ENCODE measurements at regions not wholly inside any gene's neighbourhood (a gene's known extent, or its start where the extent isn't known, plus 50 kb on each side); places are given as distances from the start of the nearest gene placed in this dataset.
A peak's percentile ranks its signal among the peaks of the same experiment; 100 is the strongest.
"Not testable (repeated sequence)": the region's sequence is repeated elsewhere in the genome, so short reads cannot be mapped to it uniquely, and the experiment has no call there.

DNA sequence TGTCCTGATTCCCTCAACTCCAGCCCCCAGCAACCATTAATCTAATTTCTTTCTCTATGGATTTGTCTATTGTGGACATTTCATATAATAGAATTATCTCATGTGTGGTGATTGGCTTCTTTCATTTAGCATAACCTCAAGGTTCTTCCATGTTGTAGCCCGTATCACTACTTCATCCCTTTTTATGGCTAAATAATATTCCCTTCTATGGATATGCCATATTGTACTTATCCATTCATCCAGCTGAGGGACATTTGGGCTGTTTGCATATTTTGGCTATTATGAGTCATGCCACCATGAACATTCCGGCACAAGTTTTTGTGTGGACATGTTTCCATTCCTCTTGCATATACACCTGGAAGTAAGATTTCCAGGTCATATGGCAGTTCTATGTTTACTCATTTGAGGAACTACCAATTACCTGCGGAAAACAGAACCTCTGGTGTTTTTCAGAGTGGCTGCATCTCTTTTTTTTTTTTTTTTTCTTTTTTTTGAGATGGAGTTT lies 108.7 kb upstream of the MAP1LC3B2 start:
- no peak overlapping the region for H3K4me3 ChIP-seq (ENCODE audit: control extremely low read depth in 1 of 5, extremely low read depth in 1 of 5, insufficient read depth in 1 of 5, low read depth in 2 of 5, low read length in 4 of 5)
- H3K9me3 Mint-ChIP-seq (ENCODE audit: insufficient read depth) = no peaks in the 10 kb centered on the region
- no peaks in the 10 kb centered on the region for H3K79me2 ChIP-seq (ENCODE audit: control insufficient read depth, insufficient read depth, low read length)
- H3K27me3 ChIP-seq (replicated peaks in 1 of 4; ENCODE audit: control extremely low read depth in 1 of 4, control insufficient read depth in 3 of 4, insufficient read depth in 4 of 4, low read length in 3 of 4) = peaks cover 0 to under 1% (median 0%) of the 10 kb centered on the region in 4 experiments
- no peaks in the 10 kb centered on the region for H3K36me3 ChIP-seq (replicated peaks in 1 of 2; ENCODE audit: control extremely low read depth in 1 of 2, control insufficient read depth in 1 of 2, extremely low read depth in 1 of 2, insufficient read depth in 2 of 2, low read length in 1 of 2)
- CTCF ChIA-PET = no interaction called here
- H3K4me1 Mint-ChIP-seq = peaks cover 24% of the 10 kb centered on the region
- H3K27me3 Mint-ChIP-seq = no peaks in the 10 kb centered on the region
- H3K9ac ChIP-seq (ENCODE audit: low read length) = no peak overlapping the region
- no peak for ATAC-seq (ENCODE audit: low read depth)
- TF ChIP-seq, protein P1, sequence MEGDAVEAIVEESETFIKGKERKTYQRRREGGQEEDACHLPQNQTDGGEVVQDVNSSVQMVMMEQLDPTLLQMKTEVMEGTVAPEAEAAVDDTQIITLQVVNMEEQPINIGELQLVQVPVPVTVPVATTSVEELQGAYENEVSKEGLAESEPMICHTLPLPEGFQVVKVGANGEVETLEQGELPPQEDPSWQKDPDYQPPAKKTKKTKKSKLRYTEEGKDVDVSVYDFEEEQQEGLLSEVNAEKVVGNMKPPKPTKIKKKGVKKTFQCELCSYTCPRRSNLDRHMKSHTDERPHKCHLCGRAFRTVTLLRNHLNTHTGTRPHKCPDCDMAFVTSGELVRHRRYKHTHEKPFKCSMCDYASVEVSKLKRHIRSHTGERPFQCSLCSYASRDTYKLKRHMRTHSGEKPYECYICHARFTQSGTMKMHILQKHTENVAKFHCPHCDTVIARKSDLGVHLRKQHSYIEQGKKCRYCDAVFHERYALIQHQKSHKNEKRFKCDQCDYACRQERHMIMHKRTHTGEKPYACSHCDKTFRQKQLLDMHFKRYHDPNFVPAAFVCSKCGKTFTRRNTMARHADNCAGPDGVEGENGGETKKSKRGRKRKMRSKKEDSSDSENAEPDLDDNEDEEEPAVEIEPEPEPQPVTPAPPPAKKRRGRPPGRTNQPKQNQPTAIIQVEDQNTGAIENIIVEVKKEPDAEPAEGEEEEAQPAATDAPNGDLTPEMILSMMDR (IDR thresholded peaks at IDR 0.05) = no peak
- TF ChIP-seq EZH2 (IDR thresholded peaks at IDR 0.05; ENCODE audit: borderline replicate concordance, insufficient read depth, low read depth, low read length, poor library complexity, severe bottlenecking) = no peak
- H3K27ac ChIP-seq (ENCODE audit: low read length in 2 of 2) = no peak overlapping the region
- DNase-seq = no peak
- H2AFZ ChIP-seq (ENCODE audit: insufficient read depth, low read depth, low read length, poor library complexity, severe bottlenecking) = no peak overlapping the region
- WGBS (ENCODE audit: insufficient coverage) = 100% methylated on average over 1 of the region's 3 CpGs
- peaks cover 15 to 19% of the 10 kb centered on the region in 2 donors for H3K4me1 ChIP-seq (ENCODE audit: control insufficient read depth in 2 of 2, insufficient read depth in 2 of 2, low read length in 2 of 2)
- no peak overlapping the region for H3K27ac Mint-ChIP-seq
- H3K4me2 ChIP-seq (replicated peaks; ENCODE audit: low read depth, low read length, poor library complexity, severe bottlenecking) = no peak overlapping the region
- H3K4me3 Mint-ChIP-seq = no peak overlapping the region
- no peaks in the 10 kb centered on the region for H4K20me1 ChIP-seq (ENCODE audit: control insufficient read depth, insufficient read depth, low read length, poor library complexity, severe bottlenecking)
- POLR2A ChIA-PET = no interaction called here
- peaks cover 0 to 4% (median 0%) of the 10 kb centered on the region in 3 donors for H3K9me3 ChIP-seq (ENCODE audit: control extremely low read depth in 1 of 3, control insufficient read depth in 2 of 3, insufficient read depth in 1 of 3, low read length in 2 of 3)
- intact Hi-C loops (cut with micrococcal nuclease) = no loop called here

DNA sequence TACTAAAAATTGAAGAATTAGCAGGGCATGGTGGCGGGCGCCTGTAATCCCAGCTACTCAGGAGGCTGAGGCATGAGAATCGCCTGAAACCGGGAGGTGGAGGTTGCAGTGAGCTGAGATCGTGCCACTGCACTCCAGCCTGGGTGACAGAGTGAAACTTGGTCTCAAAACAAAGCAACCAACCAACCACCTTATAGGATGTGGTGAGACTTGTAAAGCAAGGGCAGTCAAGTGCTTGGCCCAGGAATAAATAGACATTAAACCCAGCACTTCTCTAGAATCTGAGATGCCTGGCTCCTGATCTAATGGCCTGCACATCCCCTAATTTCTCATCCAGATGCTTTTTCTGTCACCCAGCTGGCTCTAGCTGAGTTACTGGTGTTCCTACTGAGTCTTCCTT lies 106.2 kb upstream of the MAP1LC3B2 start:
- H3K27ac Mint-ChIP-seq; H3K9me3 Mint-ChIP-seq (ENCODE audit: insufficient read depth); intact Hi-C loops (cut with micrococcal nuclease); H3K36me3 ChIP-seq (replicated peaks in 1 of 2; ENCODE audit: control extremely low read depth in 1 of 2, control insufficient read depth in 1 of 2, extremely low read depth in 1 of 2, insufficient read depth in 2 of 2, low read length in 1 of 2); H4K20me1 ChIP-seq (ENCODE audit: control insufficient read depth, insufficient read depth, low read length, poor library complexity, severe bottlenecking); H3K27me3 ChIP-seq (replicated peaks in 1 of 4; ENCODE audit: control extremely low read depth in 1 of 4, control insufficient read depth in 3 of 4, insufficient read depth in 4 of 4, low read length in 3 of 4); H3K27ac ChIP-seq (ENCODE audit: low read length in 2 of 2); ATAC-seq (ENCODE audit: low read depth); H3K79me2 ChIP-seq (ENCODE audit: control insufficient read depth, insufficient read depth, low read length); H3K9me3 ChIP-seq (ENCODE audit: control extremely low read depth in 1 of 3, control insufficient read depth in 2 of 3, insufficient read depth in 1 of 3, low read length in 2 of 3); H3K27me3 Mint-ChIP-seq; H3K9ac ChIP-seq (ENCODE audit: low read length); H3K4me3 ChIP-seq (ENCODE audit: control extremely low read depth in 1 of 5, extremely low read depth in 1 of 5, insufficient read depth in 1 of 5, low read depth in 2 of 5, low read length in 4 of 5); POLR2A ChIA-PET; H2AFZ ChIP-seq (ENCODE audit: insufficient read depth, low read depth, low read length, poor library complexity, severe bottlenecking): not testable (repeated sequence)
- H3K4me2 ChIP-seq (replicated peaks; ENCODE audit: low read depth, low read length, poor library complexity, severe bottlenecking) = peak overlapping the region; percentile 53
- Mint-ChIP-seq H3K4me3 (peak overlapping the region; percentile 35), H3K4me1 (peaks cover 24% of the 10 kb centered on the region)
- CTCF ChIA-PET = interaction anchor here (0.6 kb wide), 1 partner anchor 151 kb away, joined by 4 read pairs; no protein-coding TSS in a partner anchor
- peak; percentile 36 for DNase-seq
- peaks cover 15 to 19% of the 10 kb centered on the region in 2 donors for H3K4me1 ChIP-seq (ENCODE audit: control insufficient read depth in 2 of 2, insufficient read depth in 2 of 2, low read length in 2 of 2)
- no CpG with 5 or more reads among the region's 5 CpGs for WGBS (ENCODE audit: insufficient coverage)

All from B cell (primary cell).